Astrocyte of the hippocampus (primary cell): ENCODE measurements at regions not wholly inside any gene's neighbourhood (a gene's known extent, or its start where the extent isn't known, plus 50 kb on each side); places are given as distances from the start of the nearest gene placed in this dataset.
A peak's percentile ranks its signal among the peaks of the same experiment; 100 is the strongest.

ENCODE experiments used
- DNase-seq: peaks from one replicate; pipeline ENCODE4 v3.0.0; 2011; ENCODE audit warnings: low read depth, low spot score

DNA sequence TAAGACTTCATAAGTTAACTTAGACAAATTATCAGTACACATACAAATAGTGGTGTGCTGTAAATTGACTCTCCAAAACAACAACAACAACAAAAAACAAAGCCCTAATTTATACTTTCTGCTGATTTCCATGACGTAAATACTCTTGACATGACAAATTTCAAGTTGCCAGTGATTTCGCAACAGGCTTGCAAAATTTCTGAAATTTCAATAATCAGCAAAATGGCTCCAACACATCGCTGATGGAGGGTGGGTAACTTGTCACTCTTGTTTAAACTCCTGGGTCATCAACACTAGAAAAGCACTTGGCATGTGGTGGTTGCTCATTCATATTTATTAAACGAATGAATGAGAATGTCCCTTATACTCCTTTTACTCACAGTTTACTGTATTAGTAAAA lies 205.2 kb upstream of the SATB1 start:
- no peak for DNase-seq

DNA sequence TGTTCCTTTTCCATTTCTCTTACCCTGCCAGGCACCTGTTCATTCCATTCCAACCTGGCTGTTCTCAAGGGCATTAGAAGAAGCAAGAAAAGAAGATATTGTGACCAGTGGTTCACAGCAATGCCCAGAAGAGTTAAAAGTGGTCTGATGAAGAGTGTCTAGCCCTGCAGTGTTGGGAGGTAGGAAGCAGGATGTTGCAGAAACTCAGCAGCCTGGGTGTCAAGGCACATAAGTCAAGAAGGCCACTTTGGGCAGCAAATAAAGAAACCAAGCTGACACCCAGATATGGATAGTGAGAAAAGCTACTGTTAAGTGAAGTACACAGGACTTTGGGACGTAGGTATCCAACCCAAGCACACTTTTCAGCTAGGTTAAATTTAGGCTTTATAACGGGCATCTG lies 199.9 kb upstream of the SATB1 start:
- no peak for DNase-seq

- no peak for DNase-seq
Measured at GRCh38 chr3:18623220-18623619, 198.1 kb upstream of the SATB1 start.

GRCh38 chr3:18618723-18619122 lies 193.6 kb upstream of the SATB1 start:
- DNase-seq: no peak

- no peak for DNase-seq
Measured at GRCh38 chr3:18611991-18612390, 186.9 kb upstream of the SATB1 start.

- no peak for DNase-seq
Measured at GRCh38 chr3:18609187-18609586, 184.0 kb upstream of the SATB1 start.

DNA sequence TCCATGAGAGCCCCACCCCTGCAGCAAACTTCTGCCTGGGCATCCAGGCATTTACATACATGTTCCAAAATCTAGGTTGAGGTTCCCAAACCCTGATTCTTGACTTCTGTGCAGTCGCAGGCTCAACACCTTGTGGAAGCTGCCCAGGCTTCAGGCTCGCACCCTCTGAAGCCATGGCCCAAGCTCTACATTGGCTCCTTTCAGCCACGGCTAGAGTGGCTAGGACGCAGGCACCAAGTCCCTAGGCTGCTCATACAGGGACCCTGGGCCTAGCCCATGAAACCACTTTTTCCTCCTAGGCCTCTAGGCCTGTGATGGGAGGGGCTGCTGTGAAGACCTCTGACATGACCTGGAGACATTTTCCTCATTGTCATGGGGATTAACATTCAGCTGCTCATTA lies 172.8 kb upstream of the SATB1 start:
- DNase-seq: no peak

DNA sequence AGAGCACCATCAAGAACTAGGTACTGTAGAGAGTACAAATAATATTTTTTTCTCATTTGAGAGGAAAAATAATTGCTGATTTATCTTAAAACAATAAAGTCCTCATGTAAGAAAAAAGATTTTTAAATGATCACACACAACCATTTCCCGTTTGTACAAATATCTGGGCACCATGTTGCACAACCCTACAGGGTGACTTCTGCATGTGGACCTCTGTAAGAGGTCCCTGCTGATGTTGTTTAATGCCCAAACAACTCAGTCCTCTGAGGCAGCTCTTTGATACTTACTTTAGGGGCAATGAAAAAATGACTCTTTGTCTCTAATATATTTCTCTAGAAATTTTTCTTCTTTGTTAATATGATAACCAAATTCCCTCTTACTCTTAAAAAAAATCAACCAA lies 168.1 kb upstream of the SATB1 start:
- DNase-seq: no peak

DNA sequence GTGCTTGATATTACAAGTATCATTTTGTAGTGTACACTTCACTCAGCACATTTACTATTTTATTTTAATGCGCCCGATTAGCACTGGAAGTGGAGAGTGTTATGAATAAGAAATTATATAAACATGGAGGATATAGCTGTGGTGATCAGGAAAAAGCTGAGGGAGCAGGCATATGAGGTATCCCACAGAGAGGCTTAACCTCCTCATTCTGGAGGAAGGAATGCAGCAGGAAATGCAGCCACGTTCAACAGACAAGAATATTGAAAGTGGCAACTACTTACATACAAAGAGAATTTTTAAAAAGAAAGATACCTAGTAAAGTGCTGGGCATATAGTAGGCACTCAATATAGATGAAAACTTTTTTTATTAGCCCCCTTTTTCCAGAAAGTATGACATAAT lies 166.0 kb upstream of the SATB1 start:
- no peak for DNase-seq

GRCh38 chr3:18586076-18586475 lies 160.9 kb upstream of the SATB1 start:
- DNase-seq: no peak

DNA sequence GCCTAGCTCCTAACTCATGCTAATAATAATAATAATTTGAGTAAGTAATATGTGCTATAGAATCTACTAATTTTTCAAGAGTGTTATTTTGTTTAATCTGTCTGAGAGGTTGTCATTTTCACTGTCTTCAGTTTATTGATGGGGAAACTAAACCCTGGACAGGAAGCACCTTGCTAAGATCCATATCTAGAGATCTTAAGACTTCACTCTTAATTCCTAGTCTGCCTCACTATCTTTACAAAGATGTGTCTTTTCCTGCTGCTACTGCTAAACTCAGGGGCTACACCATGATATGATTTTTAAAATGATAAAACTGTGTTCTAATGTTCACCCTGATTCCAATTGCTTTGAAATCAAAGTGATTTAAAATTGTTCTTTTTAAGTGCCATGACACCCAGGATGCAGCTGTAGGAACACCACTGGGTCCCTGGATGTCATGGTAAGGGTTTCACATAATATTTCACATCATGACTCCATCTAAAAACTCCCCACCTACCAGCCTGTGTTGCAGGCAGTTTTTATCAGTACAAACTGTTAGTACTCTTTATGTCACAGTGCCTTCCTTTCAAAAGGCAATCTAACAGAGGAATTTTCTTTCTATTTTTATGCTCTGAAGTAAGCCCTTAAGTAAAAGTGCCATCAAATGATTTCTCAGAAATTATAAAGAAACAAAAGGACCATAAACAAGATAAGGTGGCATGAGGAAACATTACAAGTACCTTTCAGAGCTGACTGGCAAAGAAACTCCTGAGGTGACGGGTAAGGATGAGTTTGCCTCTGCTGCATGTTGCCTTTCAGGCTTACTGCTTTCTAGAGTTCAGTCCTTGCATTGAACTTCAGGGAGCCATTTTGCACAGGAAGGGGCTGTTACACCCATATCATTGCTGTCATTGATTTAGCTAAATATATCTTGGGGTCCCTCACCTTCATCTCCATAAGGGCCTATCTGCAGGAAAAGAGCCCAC lies 160.1 kb upstream of the SATB1 start:
- no peak for DNase-seq

GRCh38 chr3:18580268-18580667 lies 155.1 kb upstream of the SATB1 start:
- DNase-seq: no peak

GRCh38 chr3:18579661-18580060 lies 154.5 kb upstream of the SATB1 start:
- no peak for DNase-seq

- no peak for DNase-seq
Measured at GRCh38 chr3:18575573-18575972, 150.4 kb upstream of the SATB1 start.

- no peak for DNase-seq
Measured at GRCh38 chr3:18572809-18573208, 147.7 kb upstream of the SATB1 start.

- no peak for DNase-seq
Measured at GRCh38 chr3:18567293-18567692, 142.2 kb upstream of the SATB1 start.

GRCh38 chr3:18562364-18563154 lies 137.4 kb upstream of the SATB1 start:
- DNase-seq: no peak

DNA sequence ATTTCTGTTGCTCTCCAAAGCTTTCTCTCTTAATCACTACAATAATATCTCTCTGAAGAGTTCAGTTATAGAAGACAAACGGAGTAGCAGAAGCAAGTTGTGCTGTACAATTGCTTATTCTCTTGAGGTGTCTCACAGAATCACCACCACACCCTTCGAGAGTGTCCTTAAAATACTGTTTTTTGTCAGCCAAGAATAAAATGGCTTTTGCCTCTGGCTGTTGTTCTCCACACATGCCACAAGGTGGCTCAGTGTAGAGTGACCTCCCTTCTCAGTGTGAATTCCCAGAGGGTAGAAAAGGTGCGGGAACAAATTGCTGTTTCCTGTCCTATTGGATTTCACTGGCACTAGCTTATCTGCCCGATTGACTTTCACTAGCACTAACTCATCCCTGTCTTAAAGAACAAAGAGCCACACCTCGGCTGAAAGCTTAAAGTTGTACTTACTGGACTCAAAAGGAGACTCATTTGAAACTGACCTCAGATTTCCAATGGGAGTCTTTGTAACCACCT lies 134.2 kb upstream of the SATB1 start:
- peak; percentile 53 for DNase-seq

DNA sequence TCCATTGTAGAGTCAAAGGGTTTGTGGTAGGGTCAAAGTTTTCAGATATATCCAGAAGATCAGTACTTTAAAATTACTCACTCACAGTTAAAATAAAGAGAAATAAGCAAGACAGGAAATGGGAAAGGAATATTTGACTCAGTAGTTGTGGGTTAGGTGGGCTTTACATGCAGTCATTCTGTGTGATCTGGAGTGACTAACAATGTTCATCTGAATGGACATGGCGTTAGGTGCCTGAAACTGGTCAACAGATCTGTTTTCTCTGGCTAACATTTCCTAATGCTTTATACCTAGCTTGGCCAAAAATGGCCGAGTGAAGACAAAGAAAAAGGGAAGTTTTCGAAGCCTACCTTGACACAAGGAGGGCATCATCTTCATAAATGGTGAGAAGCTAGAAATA lies 133.4 kb upstream of the SATB1 start:
- DNase-seq: no peak

- no peak for DNase-seq
Measured at GRCh38 chr3:18557216-18557615, 132.1 kb upstream of the SATB1 start.

DNA sequence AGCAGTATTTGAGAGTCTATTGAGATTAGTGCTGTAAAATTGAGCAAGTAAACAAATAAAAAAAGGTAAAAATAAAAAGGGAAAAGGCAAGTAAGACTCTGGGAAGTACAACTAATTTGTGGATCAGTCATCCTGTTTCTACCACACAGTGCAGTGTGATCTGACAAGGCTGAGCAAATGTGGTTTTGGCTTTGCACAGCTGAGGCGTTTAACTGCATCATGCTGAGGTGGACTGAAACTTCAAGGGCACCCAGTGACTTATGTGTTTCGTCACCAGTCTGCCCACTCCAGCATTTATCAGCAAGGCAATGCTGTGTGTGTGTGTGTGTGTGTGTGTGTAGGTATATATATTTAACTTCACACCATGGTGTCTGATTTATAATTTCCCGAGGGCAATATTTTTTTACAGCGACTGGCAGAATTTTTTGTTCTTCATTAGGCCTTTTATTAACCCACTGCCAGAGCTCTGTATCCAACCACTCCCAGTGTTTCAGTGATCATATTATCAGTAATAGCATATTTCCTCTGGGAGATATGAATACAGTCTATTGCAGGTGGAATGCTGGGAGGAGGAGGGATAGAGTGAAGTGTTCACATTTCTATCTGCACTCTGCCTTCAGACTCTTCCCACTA lies 131.5 kb upstream of the SATB1 start:
- DNase-seq: peak; percentile 43

DNA sequence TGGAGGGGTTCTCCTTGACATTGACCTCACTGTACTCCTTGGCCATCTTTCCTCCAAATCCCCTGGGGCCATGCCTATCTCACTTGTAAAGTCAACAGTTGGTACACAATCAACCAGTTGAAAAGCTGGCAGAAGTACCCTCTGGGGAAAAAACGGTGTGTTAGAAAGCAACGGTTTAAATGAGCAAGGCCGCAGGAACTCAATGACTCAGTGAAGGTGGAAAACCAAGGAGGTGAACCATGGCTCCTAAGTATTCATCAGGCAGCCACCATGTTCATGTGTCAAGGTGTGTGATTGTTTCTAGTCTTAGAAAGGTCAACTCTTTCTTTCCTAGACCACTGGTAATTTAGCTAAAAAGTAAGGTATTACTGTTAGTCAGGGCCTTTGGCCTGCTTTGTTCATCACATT lies 130.9 kb upstream of the SATB1 start:
- DNase-seq: no peak
